Stomach (tissue), 8 donors: ENCODE measurements at regions not wholly inside any gene's neighbourhood (a gene's known extent, or its start where the extent isn't known, plus 50 kb on each side); places are given as distances from the start of the nearest gene placed in this dataset.

Source experiments
- DNase-seq, 2 donors: peaks; one replicate each; pipeline versions ENCODE4 v3.0.0 to v3.0.0-alpha.2; 2013 to 2019
- H3K27ac ChIP-seq, 5 donors: fragments of 200-600 bp in 4 of 5; sonication (generic) in 4 of 5; one replicate each; pipeline ENCODE4 v1.5.1; 2013 to 2019; ENCODE audit warnings: mild to moderate bottlenecking in 1 of 5, moderate library complexity in 1 of 5
- H3K27me3 ChIP-seq, 3 donors: fragments of 200-600 bp; sonication (generic); one replicate each; pipeline ENCODE4 v1.5.1; 2017 to 2019; ENCODE audit warnings: mixed run types in 1 of 3
- H3K36me3 ChIP-seq, 4 donors: fragments of 200-600 bp; sonication (generic); 1 replicate in 3 of 4; 2 replicates in 1 of 4; pipeline ENCODE4 v1.5.1; 2016 to 2019
- H3K4me1 ChIP-seq, 4 donors: fragments of 200-600 bp; sonication (generic); one replicate each; pipeline ENCODE4 v1.5.1; 2016 to 2019
- H3K4me3 ChIP-seq, 4 donors: fragments of 200-600 bp; sonication (generic) in 3 of 4; one replicate each; pipeline ENCODE4 v1.5.1; 2016 to 2019; ENCODE audit warnings: mild to moderate bottlenecking in 1 of 4
- H3K9me3 ChIP-seq, 4 donors: fragments of 200-600 bp; sonication (generic); one replicate each; pipeline ENCODE4 v1.5.1; 2016 to 2019
- EP300 ChIP-seq: sonication (generic); formaldehyde crosslinking; IDR thresholded peaks from one replicate; pipeline ENCODE4 v1.6.1; 2017; ENCODE audit warnings: antibody characterized with exemption
- POLR2A ChIP-seq, 4 donors: fragments of 450-650 bp; IDR thresholded peaks; one replicate each; pipeline ENCODE4 v1.6.1; 2016; ENCODE audit warnings: antibody characterized with exemption in 4 of 4, control low read depth in 2 of 4, mild to moderate bottlenecking in 1 of 4, moderate library complexity in 1 of 4
- POLR2AphosphoS5 ChIP-seq, 3 donors: sonication (generic); formaldehyde crosslinking; IDR thresholded peaks; one replicate each; pipeline ENCODE4 v1.6.1; 2016; ENCODE audit warnings: antibody characterized with exemption in 3 of 3
- WGBS, 5 donors: extraction: QIAGEN DNeasy Blood & Tissue Kit in 3 of 5; methylation state at CpG; one replicate each; pipeline versions ENCODE4 v1.1.5 to v1.1.7; 2013 to 2018; 5-methylcytosine and 5-hydroxymethylcytosine counted together
- intact Hi-C: fragments of 100-400 bp; cut with DNase I; formaldehyde crosslinking; loops from one replicate; pipeline ENCODE4 v1.15.1; 2023; ENCODE audit warnings: low total_unique reads
- TF ChIP-seq, protein P1 (sequence below), 7 experiments: fragments of 450-650 bp in 4 of 7; fragments of 200-600 bp in 3 of 7; sonication (generic) in 3 of 7; IDR thresholded peaks; one replicate each; pipeline ENCODE4 v1.5.1; 2016 to 2019; ENCODE audit warnings: antibody characterized with exemption in 7 of 7, control low read depth in 2 of 7, mild to moderate bottlenecking in 1 of 7
- donor health status: healthy with polysubstance abuse.
- donor health status: Bipolar disorder and iron deficiency.
- donor health status: healthy.

DNA sequence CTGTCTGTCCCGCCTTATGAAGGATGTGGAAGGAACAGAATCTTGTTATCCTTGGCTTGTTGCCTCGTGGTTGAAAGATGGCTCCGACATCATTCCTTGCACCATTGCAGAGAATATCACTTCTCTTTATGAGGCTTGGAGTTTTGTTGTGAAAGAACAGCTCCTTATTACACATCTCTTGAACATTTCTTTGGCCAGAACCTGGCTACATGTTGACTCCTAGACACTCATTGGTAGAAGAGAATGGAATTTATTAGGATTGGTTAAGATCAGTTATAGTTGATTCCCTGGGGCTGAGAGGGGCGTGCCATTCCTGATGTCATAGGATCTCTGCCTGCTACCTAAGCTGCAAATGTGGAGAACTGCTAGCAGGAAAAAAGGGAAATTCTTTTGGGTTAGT is 180.5 kb upstream of the CTBP2 start:
- H3K4me1 ChIP-seq: no peaks in the 10 kb centered on the region
- DNase-seq: no peak
- H3K9me3 ChIP-seq: no peaks in the 10 kb centered on the region
- no peak overlapping the region for H3K4me3 ChIP-seq
- intact Hi-C loops: no loop called here
- H3K27ac ChIP-seq: no peak overlapping the region
- no peaks in the 10 kb centered on the region for H3K36me3 ChIP-seq
- TF ChIP-seq POLR2A (IDR thresholded peaks at IDR 0.05) (no peak), EP300 (no peak), POLR2AphosphoS5 (IDR thresholded peaks at IDR 0.05) (no peak)
- TF ChIP-seq, protein P1, sequence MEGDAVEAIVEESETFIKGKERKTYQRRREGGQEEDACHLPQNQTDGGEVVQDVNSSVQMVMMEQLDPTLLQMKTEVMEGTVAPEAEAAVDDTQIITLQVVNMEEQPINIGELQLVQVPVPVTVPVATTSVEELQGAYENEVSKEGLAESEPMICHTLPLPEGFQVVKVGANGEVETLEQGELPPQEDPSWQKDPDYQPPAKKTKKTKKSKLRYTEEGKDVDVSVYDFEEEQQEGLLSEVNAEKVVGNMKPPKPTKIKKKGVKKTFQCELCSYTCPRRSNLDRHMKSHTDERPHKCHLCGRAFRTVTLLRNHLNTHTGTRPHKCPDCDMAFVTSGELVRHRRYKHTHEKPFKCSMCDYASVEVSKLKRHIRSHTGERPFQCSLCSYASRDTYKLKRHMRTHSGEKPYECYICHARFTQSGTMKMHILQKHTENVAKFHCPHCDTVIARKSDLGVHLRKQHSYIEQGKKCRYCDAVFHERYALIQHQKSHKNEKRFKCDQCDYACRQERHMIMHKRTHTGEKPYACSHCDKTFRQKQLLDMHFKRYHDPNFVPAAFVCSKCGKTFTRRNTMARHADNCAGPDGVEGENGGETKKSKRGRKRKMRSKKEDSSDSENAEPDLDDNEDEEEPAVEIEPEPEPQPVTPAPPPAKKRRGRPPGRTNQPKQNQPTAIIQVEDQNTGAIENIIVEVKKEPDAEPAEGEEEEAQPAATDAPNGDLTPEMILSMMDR (IDR thresholded peaks at IDR 0.05): no peak
- no peaks in the 10 kb centered on the region for H3K27me3 ChIP-seq
- WGBS, 5 donors: 78 to 83% (median 79%) methylated on average over 4 of the region's 4 CpGs

DNA sequence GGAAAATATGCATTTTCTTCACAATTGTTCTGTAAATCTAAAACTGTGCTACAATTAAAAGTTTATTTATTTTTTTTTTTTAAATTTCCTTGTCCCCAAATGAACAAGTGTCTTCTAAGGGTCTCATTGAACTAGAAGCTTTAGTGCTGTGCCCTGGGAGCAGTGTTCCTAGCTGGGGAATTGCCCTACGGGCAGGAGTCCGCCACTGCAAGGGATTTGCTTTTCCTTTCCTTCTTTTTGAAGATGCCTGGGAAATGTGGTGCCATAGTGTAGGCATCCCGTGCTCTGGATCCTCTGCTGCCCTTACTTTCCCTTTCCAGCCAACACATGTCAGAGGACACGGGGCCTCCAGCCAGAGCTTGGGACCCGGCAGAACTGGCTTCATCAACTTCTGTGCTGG is 177.1 kb upstream of the CTBP2 start:
- no peak overlapping the region for H3K27ac ChIP-seq
- H3K36me3 ChIP-seq: no peaks in the 10 kb centered on the region
- no peaks in the 10 kb centered on the region for H3K9me3 ChIP-seq
- H3K4me1 ChIP-seq: no peaks in the 10 kb centered on the region
- intact Hi-C loops: no loop called here
- H3K4me3 ChIP-seq: no peak overlapping the region
- DNase-seq: no peak
- H3K27me3 ChIP-seq: no peaks in the 10 kb centered on the region
- TF ChIP-seq EP300: no peak
- no peak for TF ChIP-seq POLR2AphosphoS5 (IDR thresholded peaks at IDR 0.05)
- TF ChIP-seq, protein P1 (IDR thresholded peaks at IDR 0.05): no peak
- no peak for TF ChIP-seq POLR2A (IDR thresholded peaks at IDR 0.05)
- 72 to 88% (median 82%) methylated on average over 5 of the region's 5 CpGs for WGBS, 5 donors

DNA sequence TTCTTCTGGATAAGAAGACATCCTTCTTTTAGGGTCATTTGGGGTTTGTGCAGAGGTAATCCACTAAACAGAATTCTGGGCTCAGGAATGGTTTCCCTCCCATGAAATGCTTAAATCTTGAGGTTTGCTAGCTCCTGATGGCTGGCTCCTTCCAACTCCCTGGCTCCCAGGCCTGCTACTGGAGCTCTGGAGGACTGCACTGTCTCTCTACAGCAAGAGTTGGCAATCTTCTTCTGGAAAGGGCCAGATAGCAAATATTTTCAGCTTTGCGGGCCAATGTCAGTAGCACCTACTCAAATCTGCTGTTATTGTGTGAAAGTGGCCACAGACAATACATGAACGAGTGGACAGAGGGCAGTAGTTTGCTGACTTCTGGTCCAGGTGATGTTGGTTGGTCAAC is 174.2 kb upstream of the CTBP2 start:
- Histone ChIP-seq H3K4me1 (no peaks in the 10 kb centered on the region), H3K36me3 (no peaks in the 10 kb centered on the region), H3K9me3 (no peaks in the 10 kb centered on the region), H3K27me3 (no peaks in the 10 kb centered on the region), H3K4me3 (no peak overlapping the region), H3K27ac (no peak overlapping the region)
- intact Hi-C loops: no loop called here
- 75 to 90% (median 87%) methylated on average over 2 of the region's 2 CpGs for WGBS, 5 donors
- no peak for DNase-seq
- TF ChIP-seq POLR2AphosphoS5 (IDR thresholded peaks at IDR 0.05): no peak
- TF ChIP-seq, protein P1 (IDR thresholded peaks at IDR 0.05): no peak
- no peak for TF ChIP-seq POLR2A (IDR thresholded peaks at IDR 0.05)
- no peak for TF ChIP-seq EP300

DNA sequence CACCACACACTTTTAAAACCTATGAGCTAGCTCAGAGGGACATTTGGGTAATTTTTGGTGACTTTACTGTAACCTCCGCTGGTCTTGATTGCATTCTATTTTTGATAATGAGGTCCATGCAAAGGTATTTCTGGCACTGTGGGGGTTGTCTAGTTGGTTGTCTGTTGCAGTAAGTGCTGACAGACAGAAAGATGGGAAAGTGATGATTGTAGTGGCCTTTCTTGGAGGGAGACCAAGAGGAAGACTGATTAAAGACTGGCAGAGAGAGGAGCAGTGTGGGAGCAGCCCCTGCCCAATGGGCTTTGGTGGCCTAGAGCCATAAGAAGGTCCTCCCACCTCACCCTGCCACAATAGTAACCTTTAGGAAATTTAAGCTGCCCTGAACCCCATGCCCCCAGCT is 173.4 kb upstream of the CTBP2 start:
- no peaks in the 10 kb centered on the region for H3K36me3 ChIP-seq
- no peak overlapping the region for H3K4me3 ChIP-seq
- H3K9me3 ChIP-seq: no peaks in the 10 kb centered on the region
- intact Hi-C loops: no loop called here
- 79 to 94% (median 92%) methylated on average over 1 of the region's 1 CpG for WGBS, 5 donors
- DNase-seq: no peak
- H3K27ac ChIP-seq: no peak overlapping the region
- H3K27me3 ChIP-seq: no peaks in the 10 kb centered on the region
- TF ChIP-seq, protein P1 (IDR thresholded peaks at IDR 0.05): no peak
- TF ChIP-seq POLR2AphosphoS5 (IDR thresholded peaks at IDR 0.05) (no peak), EP300 (no peak), POLR2A (IDR thresholded peaks at IDR 0.05) (no peak)
- no peaks in the 10 kb centered on the region for H3K4me1 ChIP-seq
